HUES64 (cell line): ENCODE measurements at regions not wholly inside any gene's neighbourhood (a gene's known extent, or its start where the extent isn't known, plus 50 kb on each side); places are given as distances from the start of the nearest gene placed in this dataset.
"Not testable (repeated sequence)": the region's sequence is repeated elsewhere in the genome, so short reads cannot be mapped to it uniquely, and the experiment has no call there.

ENCODE experiments used
- H3K27ac ChIP-seq: 2 replicates; pipeline ENCODE4 v1.7.0; 2013; ENCODE audit warnings: low read depth, low read length, inconsistent platforms
- H3K27me3 ChIP-seq: 2 replicates; pipeline ENCODE4 v1.6.1; 2013; ENCODE audit warnings: mild to moderate bottlenecking, low read length; ENCODE audit not compliant: insufficient read depth
- H3K36me3 ChIP-seq: 2 replicates; pipeline ENCODE4 v1.6.1; 2013; ENCODE audit warnings: mild to moderate bottlenecking, low read length; ENCODE audit not compliant: insufficient read depth
- H3K4me1 ChIP-seq: 2 replicates; pipeline ENCODE4 v1.6.1; 2013; ENCODE audit warnings: mild to moderate bottlenecking, low read length, moderate library complexity; ENCODE audit not compliant: insufficient read depth
- H3K4me3 ChIP-seq: 2 replicates; pipeline ENCODE4 v1.5.1; 2013; ENCODE audit warnings: mild to moderate bottlenecking, low read length, moderate library complexity
- H3K9ac ChIP-seq: 2 replicates; pipeline ENCODE4 v1.6.1; 2013; ENCODE audit warnings: mild to moderate bottlenecking, low read depth, low read length
- H3K9me3 ChIP-seq: 2 replicates; pipeline ENCODE4 v1.6.1; 2013; ENCODE audit warnings: low read depth, low read length; ENCODE audit not compliant: insufficient read depth
- WGBS: fragments of 150-250, 120-280 bp; methylation state at CpG from one replicate; pipeline ENCODE4 v1.1.7; 2013; ENCODE audit warnings: missing lambda C conversion rate; 5-methylcytosine and 5-hydroxymethylcytosine counted together

DNA sequence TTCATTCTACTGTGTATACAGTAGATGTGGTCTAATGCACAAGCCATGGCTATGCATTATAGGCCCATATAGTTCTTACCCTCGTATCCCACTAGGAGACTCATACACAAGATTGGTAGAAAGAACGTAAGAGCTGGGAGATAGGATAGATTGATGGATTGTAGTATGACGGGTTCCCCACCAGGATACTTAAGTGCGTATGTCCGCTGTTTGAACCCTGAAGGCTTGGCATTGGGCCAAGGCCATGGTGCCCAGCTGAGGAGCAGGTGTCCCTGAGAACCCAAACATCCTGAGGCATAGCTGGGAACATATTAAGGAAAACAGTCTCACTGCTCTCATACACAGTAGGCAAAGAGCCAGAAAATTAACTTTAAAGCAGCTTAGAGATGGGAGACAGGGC is 617.5 kb upstream of the KLF12 start:
- WGBS = 97% methylated on average over 5 of the region's 5 CpGs
- Histone ChIP-seq H3K9me3 (no peaks in the 10 kb centered on the region), H3K4me1 (no peaks in the 10 kb centered on the region), H3K4me3 (no peak overlapping the region), H3K36me3 (no peaks in the 10 kb centered on the region), H3K9ac (no peak overlapping the region), H3K27ac (no peak overlapping the region), H3K27me3 (no peaks in the 10 kb centered on the region)

DNA sequence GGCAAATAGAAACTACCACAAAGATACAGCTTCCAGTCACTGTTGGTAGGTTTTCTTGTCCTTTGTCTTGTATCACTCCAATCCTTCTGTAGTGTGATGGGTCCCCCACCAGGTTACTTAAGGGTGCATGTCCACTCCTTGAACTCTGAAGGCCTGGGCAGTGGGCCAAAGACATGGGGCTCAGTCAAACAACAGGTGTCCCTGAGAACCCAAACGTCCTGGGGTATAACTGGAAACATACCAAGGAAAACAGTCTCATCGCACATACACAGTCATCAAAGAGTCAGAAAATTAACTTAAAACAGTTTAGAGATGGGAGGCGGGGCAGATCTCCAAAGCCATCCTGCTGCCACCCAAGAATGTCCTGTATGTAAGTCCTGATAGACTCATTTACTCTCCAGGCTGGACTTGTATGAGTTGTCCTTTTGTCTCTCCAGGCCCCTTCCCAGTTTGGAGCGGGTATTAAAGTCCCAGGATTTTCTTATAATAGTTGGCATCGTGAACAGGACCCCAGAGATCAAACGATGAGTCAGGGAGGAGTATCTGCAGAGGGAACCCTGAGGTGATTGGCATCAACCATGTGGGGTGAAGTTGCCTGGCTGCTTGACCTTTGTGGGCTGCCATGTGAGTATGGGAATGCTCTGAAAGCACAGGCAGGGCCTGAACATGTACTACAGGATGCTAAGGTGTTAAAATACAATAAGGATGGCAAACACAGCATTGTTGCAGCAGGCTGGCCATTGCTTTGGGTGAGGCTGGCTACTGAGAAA is 613.2 kb upstream of the KLF12 start:
- no peak overlapping the region for H3K27ac ChIP-seq
- H3K27me3 ChIP-seq = no peaks in the 10 kb centered on the region
- no peaks in the 10 kb centered on the region for H3K9me3 ChIP-seq
- H3K36me3 ChIP-seq = no peaks in the 10 kb centered on the region
- no peak overlapping the region for H3K4me3 ChIP-seq
- no peaks in the 10 kb centered on the region for H3K4me1 ChIP-seq
- 90% methylated on average over 6 of the region's 6 CpGs for WGBS
- no peak overlapping the region for H3K9ac ChIP-seq

DNA sequence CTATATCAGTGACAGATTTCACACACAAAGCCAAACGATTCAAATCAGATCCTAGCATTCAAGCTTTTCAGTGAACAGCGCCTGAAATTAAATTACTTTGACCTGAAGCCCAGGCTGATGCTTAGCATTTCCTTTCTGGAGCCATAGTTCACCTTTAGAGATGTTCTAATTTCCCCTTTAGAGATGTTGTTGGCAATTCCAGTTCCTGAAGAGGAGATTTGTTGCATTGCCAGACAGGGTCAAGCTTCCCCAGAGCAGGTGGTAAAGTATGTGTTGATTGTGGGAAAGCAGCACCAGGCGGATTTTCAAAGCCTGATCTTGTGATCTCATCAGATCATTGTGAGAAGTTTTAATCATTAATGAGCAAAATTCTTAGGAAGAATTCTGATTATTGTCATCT is 609.8 kb upstream of the KLF12 start:
- Histone ChIP-seq H3K9ac (no peak overlapping the region), H3K4me3 (no peak overlapping the region), H3K9me3 (no peaks in the 10 kb centered on the region), H3K36me3 (no peaks in the 10 kb centered on the region), H3K27ac (no peak overlapping the region), H3K4me1 (no peaks in the 10 kb centered on the region), H3K27me3 (no peaks in the 10 kb centered on the region)
- 95% methylated on average over 3 of the region's 3 CpGs for WGBS

DNA sequence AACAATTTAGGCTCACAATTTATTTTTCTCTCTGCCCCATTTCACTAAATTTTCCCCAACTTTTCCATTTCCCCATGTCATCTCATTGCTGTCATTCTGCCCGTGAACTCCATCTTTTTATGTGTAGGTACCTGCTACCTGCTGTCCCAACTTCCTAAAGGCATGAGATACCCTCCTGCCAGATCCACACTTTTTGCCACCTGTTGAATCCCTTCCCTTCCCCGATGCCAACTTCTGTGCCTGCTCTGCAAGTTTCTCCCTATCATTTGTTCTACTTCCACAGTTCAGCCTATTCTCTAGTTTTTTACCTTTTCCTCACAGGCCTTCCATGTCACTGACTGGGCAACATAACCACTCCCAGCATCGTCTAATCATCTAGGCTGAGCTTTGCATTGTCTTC is 607.5 kb upstream of the KLF12 start:
- no peak overlapping the region for H3K27ac ChIP-seq
- H3K4me3 ChIP-seq = no peak overlapping the region
- no peaks in the 10 kb centered on the region for H3K4me1 ChIP-seq
- no peaks in the 10 kb centered on the region for H3K36me3 ChIP-seq
- no peak overlapping the region for H3K9ac ChIP-seq
- H3K9me3 ChIP-seq = no peaks in the 10 kb centered on the region
- H3K27me3 ChIP-seq = no peaks in the 10 kb centered on the region
- 92% methylated on average over 3 of the region's 3 CpGs for WGBS

DNA sequence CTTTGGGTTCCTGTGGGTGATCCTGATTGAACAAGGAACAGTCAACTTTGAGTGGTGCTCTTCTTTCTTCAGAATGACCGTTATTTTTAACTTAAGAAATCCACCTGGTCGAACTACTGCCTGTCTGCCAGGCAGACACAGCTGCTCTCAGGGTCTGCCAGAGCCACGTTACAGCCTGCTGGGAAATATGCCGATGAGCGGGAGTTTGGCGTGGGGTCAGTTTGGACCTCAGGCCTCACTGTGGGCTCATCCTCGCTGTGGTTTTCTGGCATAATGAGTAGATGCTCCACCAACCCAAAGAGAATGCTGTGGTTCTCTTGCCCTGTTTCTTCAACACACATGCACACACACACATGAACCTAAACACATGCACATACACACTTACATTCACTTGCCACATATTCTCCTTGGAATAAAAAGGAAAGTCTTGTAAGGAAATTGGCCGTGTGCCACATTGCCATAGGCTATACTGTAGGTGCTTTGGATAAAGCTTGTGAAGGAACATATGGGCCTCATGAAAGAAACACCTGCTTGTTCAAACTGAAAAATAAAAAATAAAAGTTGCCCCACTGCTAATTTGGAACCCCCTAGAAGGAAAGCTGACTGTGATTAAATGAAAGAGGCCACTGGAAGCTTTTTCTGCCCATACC is 598.7 kb upstream of the KLF12 start:
- H3K9ac ChIP-seq = no peak overlapping the region
- H3K4me1 ChIP-seq = peaks cover 3% of the 10 kb centered on the region; the same call in 1 of the 2 replicates
- H3K4me3 ChIP-seq = no peak overlapping the region
- H3K36me3 ChIP-seq = no peaks in the 10 kb centered on the region
- no peaks in the 10 kb centered on the region for H3K9me3 ChIP-seq
- H3K27me3 ChIP-seq = no peaks in the 10 kb centered on the region
- no peak overlapping the region for H3K27ac ChIP-seq
- WGBS = 93% methylated on average over 8 of the region's 8 CpGs

DNA sequence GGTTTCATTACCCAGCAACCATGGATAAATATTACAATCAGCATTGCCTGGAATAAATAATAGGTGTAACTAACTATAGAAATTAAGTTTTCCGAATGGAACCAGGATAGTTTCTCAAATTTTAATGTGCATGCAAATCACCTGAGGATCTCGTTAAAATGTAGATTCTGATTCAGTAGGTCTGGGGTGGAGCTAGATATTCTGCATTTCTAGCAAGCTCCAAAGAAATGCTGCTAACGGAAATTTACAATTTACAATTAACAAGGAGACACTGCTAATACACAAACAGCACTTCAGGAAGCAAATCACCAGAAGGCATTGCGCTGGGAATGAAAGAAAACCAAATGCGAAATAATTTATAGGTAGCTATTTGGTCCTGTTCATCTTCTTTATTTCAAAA is 597.5 kb upstream of the KLF12 start:
- Histone ChIP-seq H3K4me3 (no peak overlapping the region), H3K27ac (no peak overlapping the region), H3K27me3 (no peaks in the 10 kb centered on the region), H3K9ac (no peak overlapping the region), H3K36me3 (no peaks in the 10 kb centered on the region), H3K4me1 (peaks cover 3% of the 10 kb centered on the region; the same call in 1 of the 2 replicates), H3K9me3 (no peaks in the 10 kb centered on the region)
- 88% methylated on average over 5 of the region's 5 CpGs for whole genome bisulfite sequencing

DNA sequence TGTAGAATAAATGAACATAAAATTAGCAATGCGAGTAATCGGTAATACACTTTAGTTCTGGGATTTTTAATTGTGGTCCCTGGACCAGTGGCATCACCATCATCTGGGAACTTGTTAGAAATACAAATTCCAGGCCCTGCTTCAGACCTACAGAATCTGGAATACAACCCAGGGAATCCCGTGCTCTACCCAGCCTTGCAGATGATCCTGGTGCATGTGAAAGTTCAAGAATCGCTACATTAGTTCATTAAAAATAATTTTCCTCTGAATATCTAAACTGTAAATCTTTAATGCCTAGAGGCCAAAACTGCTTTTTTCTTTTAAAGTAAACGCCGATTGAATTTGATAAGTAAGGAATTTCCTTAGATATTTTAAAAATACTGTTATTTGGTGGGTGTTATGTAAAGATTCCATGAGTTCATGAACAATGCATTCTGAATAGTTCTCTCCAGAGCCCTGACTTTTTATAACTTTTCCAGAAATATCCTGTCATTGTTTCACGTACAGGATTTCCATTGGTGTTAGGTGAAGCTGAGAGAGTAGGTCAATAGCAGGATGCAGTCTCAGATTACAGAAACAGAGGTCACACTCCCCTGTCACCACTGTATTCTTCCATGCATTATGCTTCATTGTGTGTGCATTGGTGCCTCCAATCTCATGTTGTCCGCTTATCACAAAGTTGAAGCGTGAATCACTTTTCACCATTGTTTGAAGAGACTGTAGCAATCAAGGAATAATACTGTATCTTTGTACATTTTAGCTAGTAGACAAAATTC is 596.5 kb upstream of the KLF12 start:
- H3K4me1 ChIP-seq = peaks cover 3% of the 10 kb centered on the region; the same call in 1 of the 2 replicates
- H3K27ac ChIP-seq = no peak overlapping the region
- H3K36me3 ChIP-seq = no peaks in the 10 kb centered on the region
- WGBS = 97% methylated on average over 8 of the region's 9 CpGs
- no peak overlapping the region for H3K4me3 ChIP-seq
- no peaks in the 10 kb centered on the region for H3K9me3 ChIP-seq
- H3K9ac ChIP-seq = no peak overlapping the region
- no peaks in the 10 kb centered on the region for H3K27me3 ChIP-seq

DNA sequence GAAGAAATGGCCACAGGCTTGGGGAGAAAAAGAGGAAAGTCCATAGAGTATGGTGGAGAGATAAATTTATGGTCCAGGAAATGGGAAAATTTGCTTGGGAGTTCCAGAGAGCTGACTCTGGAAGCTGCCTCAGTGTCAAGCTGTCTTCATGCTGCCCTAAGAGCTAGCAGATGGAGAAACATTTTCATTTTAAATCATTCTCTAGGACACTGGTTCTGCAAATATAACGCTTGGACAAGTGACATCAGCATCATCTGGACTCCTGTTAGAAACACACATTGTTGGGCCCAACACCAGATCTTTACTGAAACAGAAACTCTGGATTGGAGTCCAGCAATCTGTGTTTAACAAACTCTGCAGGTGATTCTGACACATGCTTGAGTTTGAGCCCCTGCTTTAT is 592.0 kb upstream of the KLF12 start:
- 86% methylated on average over 1 of the region's 1 CpG for WGBS
- H3K4me3 ChIP-seq = no peak overlapping the region
- H3K36me3 ChIP-seq = no peaks in the 10 kb centered on the region
- no peak overlapping the region for H3K9ac ChIP-seq
- no peaks in the 10 kb centered on the region for H3K4me1 ChIP-seq
- H3K27ac ChIP-seq = no peak overlapping the region
- H3K9me3 ChIP-seq = no peaks in the 10 kb centered on the region
- H3K27me3 ChIP-seq = no peaks in the 10 kb centered on the region

DNA sequence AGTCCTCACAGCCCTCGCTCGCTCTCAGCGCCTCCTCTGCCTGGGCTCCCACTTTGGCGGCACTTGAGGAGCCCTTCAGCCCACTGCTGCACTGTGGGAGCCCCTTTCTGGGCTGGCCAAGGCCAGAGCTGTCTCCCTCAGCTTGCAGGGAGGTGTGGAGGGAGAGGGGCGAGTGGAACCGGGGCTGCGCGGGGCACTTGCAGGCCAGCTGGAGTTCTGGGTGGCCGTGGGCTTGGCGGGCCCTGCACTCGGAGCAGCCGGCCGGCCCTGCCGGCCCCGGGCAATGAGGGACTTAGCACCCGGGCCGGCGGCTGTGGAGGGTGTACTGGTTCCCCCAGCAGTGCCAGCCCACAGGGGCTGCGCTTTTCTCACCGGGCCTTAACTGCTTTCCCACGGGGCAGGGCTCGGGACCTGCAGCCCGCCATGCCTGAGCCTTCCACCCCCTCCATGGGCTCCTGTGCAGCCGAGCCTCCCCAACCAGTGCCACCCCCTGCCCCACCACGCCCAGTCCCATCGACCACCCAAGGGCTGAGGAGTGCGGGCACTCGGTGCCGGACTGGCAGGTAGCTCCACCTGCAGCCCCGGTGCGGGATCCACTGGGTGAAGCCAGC is 584.1 kb upstream of the KLF12 start:
- H3K36me3 ChIP-seq, H3K9me3 ChIP-seq, H3K9ac ChIP-seq, H3K4me3 ChIP-seq, H3K27me3 ChIP-seq, H3K4me1 ChIP-seq, H3K27ac ChIP-seq: not testable (repeated sequence)
- WGBS = 95% methylated on average over 29 of the region's 31 CpGs

DNA sequence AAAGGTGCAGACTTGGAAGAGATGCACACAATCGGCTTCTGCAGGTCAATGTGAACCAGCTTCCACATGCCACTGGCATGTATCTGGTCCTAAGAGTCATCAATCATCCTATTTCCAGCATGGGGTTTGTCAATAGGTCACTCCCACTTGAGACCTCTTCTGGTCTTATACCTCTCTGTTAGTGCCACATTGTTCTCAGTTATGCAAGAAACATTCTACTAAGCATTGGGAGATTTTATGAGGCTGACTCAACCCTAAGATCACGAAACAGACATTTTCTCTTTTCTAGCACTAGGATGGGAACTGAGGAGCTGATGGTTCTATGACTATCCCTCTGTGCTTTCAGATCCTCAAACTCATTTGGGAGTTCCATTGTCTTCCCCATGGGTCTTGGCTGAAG is 581.5 kb upstream of the KLF12 start:
- 96% methylated on average over 2 of the region's 2 CpGs for WGBS
- Histone ChIP-seq H3K4me3 (no peak overlapping the region), H3K4me1 (no peaks in the 10 kb centered on the region), H3K27me3 (no peaks in the 10 kb centered on the region), H3K27ac (no peak overlapping the region), H3K36me3 (no peaks in the 10 kb centered on the region), H3K9me3 (no peaks in the 10 kb centered on the region), H3K9ac (no peak overlapping the region)

DNA sequence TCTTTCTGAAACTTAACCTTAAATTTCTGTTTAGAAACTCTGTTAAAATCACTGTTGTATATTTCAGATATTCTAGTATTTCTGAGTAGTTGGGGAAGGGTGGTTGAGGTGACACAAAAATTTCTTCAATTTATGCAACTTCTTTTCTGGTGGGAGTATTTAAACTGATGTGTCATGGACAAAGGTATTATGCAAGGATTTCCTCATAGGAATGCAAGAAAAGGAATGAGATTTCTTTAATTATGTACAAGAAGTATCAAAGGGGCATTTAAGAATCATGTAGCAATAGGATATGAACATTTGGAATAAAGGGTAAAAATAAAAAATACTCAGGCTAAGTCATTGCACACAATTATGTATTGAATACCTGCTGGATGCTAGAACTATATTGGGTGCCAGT is 575.8 kb upstream of the KLF12 start:
- H3K4me1 ChIP-seq = no peaks in the 10 kb centered on the region
- H3K9me3 ChIP-seq = no peaks in the 10 kb centered on the region
- no peak overlapping the region for H3K4me3 ChIP-seq
- H3K9ac ChIP-seq = no peak overlapping the region
- no peak overlapping the region for H3K27ac ChIP-seq
- H3K36me3 ChIP-seq = no peaks in the 10 kb centered on the region
- no peaks in the 10 kb centered on the region for H3K27me3 ChIP-seq
